ENCODE measurements at regions not wholly inside any gene's neighbourhood (a gene's known extent, or its start where the extent isn't known, plus 50 kb on each side); places are given as distances from the start of the nearest gene placed in this dataset.

DNA sequence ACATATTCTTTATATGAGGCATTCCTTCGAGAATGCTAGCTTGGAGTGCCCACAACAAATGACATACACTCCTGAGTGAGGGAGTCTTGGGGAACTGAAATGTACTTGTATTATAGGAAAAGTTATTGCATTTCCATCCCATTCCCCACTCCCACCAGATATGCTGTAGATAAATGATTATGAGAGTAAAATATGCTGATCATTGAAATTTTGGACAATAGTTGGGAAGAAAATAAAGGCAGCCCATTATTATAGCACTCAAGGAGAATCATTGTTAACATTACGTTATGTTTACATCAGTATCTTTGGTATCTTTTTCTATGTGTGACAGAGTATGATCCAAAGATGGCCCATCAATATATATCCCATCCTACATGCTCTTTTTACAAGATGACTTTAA is 194.4 kb downstream of the GATA3 start:
- TF ChIP-seq EP300 (IDR thresholded peaks at IDR 0.05), result no peak
- TF ChIP-seq, protein P1, sequence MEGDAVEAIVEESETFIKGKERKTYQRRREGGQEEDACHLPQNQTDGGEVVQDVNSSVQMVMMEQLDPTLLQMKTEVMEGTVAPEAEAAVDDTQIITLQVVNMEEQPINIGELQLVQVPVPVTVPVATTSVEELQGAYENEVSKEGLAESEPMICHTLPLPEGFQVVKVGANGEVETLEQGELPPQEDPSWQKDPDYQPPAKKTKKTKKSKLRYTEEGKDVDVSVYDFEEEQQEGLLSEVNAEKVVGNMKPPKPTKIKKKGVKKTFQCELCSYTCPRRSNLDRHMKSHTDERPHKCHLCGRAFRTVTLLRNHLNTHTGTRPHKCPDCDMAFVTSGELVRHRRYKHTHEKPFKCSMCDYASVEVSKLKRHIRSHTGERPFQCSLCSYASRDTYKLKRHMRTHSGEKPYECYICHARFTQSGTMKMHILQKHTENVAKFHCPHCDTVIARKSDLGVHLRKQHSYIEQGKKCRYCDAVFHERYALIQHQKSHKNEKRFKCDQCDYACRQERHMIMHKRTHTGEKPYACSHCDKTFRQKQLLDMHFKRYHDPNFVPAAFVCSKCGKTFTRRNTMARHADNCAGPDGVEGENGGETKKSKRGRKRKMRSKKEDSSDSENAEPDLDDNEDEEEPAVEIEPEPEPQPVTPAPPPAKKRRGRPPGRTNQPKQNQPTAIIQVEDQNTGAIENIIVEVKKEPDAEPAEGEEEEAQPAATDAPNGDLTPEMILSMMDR (IDR thresholded peaks at IDR 0.05), result no peak
